SH-SY5Y (cell line): ENCODE measurements at regions not wholly inside any gene's neighbourhood (a gene's known extent, or its start where the extent isn't known, plus 50 kb on each side); places are given as distances from the start of the nearest gene placed in this dataset.

Experiments used
- GATA2 ChIP-seq: IDR thresholded peaks from 2 replicates; pipeline ENCODE4 v1.6.1; 2011; ENCODE audit warnings: mild to moderate bottlenecking, low read depth, low read length
- GATA3 ChIP-seq: IDR thresholded peaks from 2 replicates; pipeline ENCODE4 v1.6.1; 2011; ENCODE audit warnings: low read depth, mild to moderate bottlenecking, low read length, moderate library complexity

GRCh38 chr13:67934617-67935330 lies 704.6 kb upstream of the PCDH9 start:
- TF ChIP-seq GATA3 (no peak; the same call in 1 of the 2 replicates), GATA2 (no peak)

- TF ChIP-seq GATA2 (no peak), GATA3 (no peak)
These were observed 702.9 kb upstream of the PCDH9 start for GRCh38 chr13:67932991-67933390.

GRCh38 chr13:67917291-67917987 lies 687.3 kb upstream of the PCDH9 start:
- no peak for TF ChIP-seq GATA2
- TF ChIP-seq GATA3: no peak

GRCh38 chr13:67916650-67917049 lies 686.5 kb upstream of the PCDH9 start:
- TF ChIP-seq GATA2 (no peak), GATA3 (no peak)

GRCh38 chr13:67914535-67914934 lies 684.4 kb upstream of the PCDH9 start:
- TF ChIP-seq GATA2 (no peak), GATA3 (no peak)

GRCh38 chr13:67880916-67881315 lies 650.8 kb upstream of the PCDH9 start:
- no peak for TF ChIP-seq GATA2

GRCh38 chr13:67878376-67878775 lies 648.2 kb upstream of the PCDH9 start:
- TF ChIP-seq GATA2 (no peak), GATA3 (no peak)

- TF ChIP-seq GATA2 (no peak), GATA3 (no peak)
These were observed 646.9 kb upstream of the PCDH9 start for GRCh38 chr13:67877031-67877430.

GRCh38 chr13:67867206-67867605 lies 637.1 kb upstream of the PCDH9 start:
- TF ChIP-seq GATA3 (no peak), GATA2 (no peak)

- no peak for TF ChIP-seq GATA2
- no peak for TF ChIP-seq GATA3
These were observed 630.2 kb upstream of the PCDH9 start for GRCh38 chr13:67860315-67860714.

- no peak for TF ChIP-seq GATA3
- TF ChIP-seq GATA2: no peak
These were observed 629.8 kb upstream of the PCDH9 start for GRCh38 chr13:67859904-67860303.

GRCh38 chr13:67857581-67858310 lies 627.6 kb upstream of the PCDH9 start:
- TF ChIP-seq GATA3 (no peak), GATA2 (no peak)

- no peak for TF ChIP-seq GATA2
- TF ChIP-seq GATA3: no peak
These were observed 626.8 kb upstream of the PCDH9 start for GRCh38 chr13:67856955-67857354.

- TF ChIP-seq GATA2 (no peak), GATA3 (no peak)
These were observed 625.7 kb upstream of the PCDH9 start for GRCh38 chr13:67855741-67856238.

- TF ChIP-seq GATA2 (no peak), GATA3 (no peak)
These were observed 624.9 kb upstream of the PCDH9 start for GRCh38 chr13:67854990-67855389.
